Astrocyte of the cerebellum (primary cell): ENCODE measurements at regions not wholly inside any gene's neighbourhood (a gene's known extent, or its start where the extent isn't known, plus 50 kb on each side); places are given as distances from the start of the nearest gene placed in this dataset.

Experiments used
- DNase-seq: peaks from one replicate; pipeline ENCODE4 v3.0.0-alpha.2; 2011; ENCODE audit warnings: low read depth
- H3K4me3 ChIP-seq: 2 replicates; pipeline ENCODE4 v1.5.1; 2011; ENCODE audit warnings: mild to moderate bottlenecking, low read depth, low read length, moderate library complexity
- CTCF ChIP-seq: IDR thresholded peaks from 2 replicates; pipeline ENCODE4 v1.5.1; 2012; ENCODE audit warnings: low read length, low read depth, moderate library complexity, mild to moderate bottlenecking; ENCODE audit errors: missing control alignments
- in situ Hi-C: cut with HindIII; loops from 2 replicates; pipeline ENCODE4 v1.10.0; 2017; ENCODE audit warnings: low sequenced_read_pairs

GRCh38 chr4:106473515-106473914 lies 104.9 kb upstream of the GIMD1 start:
- no peak overlapping the region for H3K4me3 ChIP-seq
- in situ Hi-C loops, result no loop called here
- no peak for TF ChIP-seq CTCF
- no peak for DNase-seq

- in situ Hi-C loops, result no loop called here
- no peak for TF ChIP-seq CTCF
Observed at GRCh38 chr4:106471151-106471550, 102.6 kb upstream of the GIMD1 start.

GRCh38 chr4:106463622-106464021 lies 95.0 kb upstream of the GIMD1 start:
- no peak overlapping the region for H3K4me3 ChIP-seq
- DNase-seq, result no peak
- TF ChIP-seq CTCF, result no peak
- in situ Hi-C loops, result no loop called here

More at GRCh38 chr4:106471151-106471550, 102.6 kb upstream of the GIMD1 start:
- H3K4me3 ChIP-seq, result no peak overlapping the region
- no peak for DNase-seq

GRCh38 chr4:106454581-106454980 lies 86.0 kb upstream of the GIMD1 start:
- in situ Hi-C loops, result no loop called here

GRCh38 chr4:106454021-106454420 lies 85.4 kb upstream of the GIMD1 start:
- DNase-seq, result no peak
- H3K4me3 ChIP-seq, result no peak overlapping the region
- in situ Hi-C loops, result no loop called here
- TF ChIP-seq CTCF, result no peak

More at GRCh38 chr4:106454581-106454980, 86.0 kb upstream of the GIMD1 start:
- TF ChIP-seq CTCF, result no peak
- H3K4me3 ChIP-seq, result no peak overlapping the region
- no peak for DNase-seq

- no peak for DNase-seq
- TF ChIP-seq CTCF, result no peak
- in situ Hi-C loops, result no loop called here
- H3K4me3 ChIP-seq, result no peak overlapping the region
Observed at GRCh38 chr4:106451091-106451490, 82.5 kb upstream of the GIMD1 start.

- DNase-seq, result peak; percentile 33
- in situ Hi-C loops, result no loop called here
- no peak for TF ChIP-seq CTCF
Observed at GRCh38 chr4:106450249-106450648, 81.7 kb upstream of the GIMD1 start.

More at GRCh38 chr4:106450249-106450648, 81.7 kb upstream of the GIMD1 start:
- H3K4me3 ChIP-seq, result no peak overlapping the region
